HCT116 (cell line): ENCODE measurements at regions not wholly inside any gene's neighbourhood (a gene's known extent, or its start where the extent isn't known, plus 50 kb on each side); places are given as distances from the start of the nearest gene placed in this dataset.
"Not testable (repeated sequence)": the region's sequence is repeated elsewhere in the genome, so short reads cannot be mapped to it uniquely, and the experiment has no call there.

ENCODE experiments used
- TF ChIP-seq, protein P1 (sequence below): IDR thresholded peaks from 2 replicates; pipeline ENCODE4 v1.6.1; 2012
- TF ChIP-seq, protein P2 (sequence below), 3 experiments: fragments of 200-600 bp in 1 of 3; sonication (generic) in 1 of 3; IDR thresholded peaks in 2 of 3; conservative IDR thresholded peaks in 1 of 3; 2 replicates each; pipeline ENCODE4 v1.5.1; 2012 to 2017; ENCODE audit warnings: low read depth in 2 of 3, low read length in 2 of 3, antibody characterized with exemption in 1 of 3, borderline replicate concordance in 1 of 3, control low read depth in 1 of 3, mild to moderate bottlenecking in 1 of 3, mixed read lengths in 1 of 3, mixed run types in 1 of 3, moderate library complexity in 1 of 3; ENCODE audit not compliant: insufficient read depth in 1 of 3

DNA sequence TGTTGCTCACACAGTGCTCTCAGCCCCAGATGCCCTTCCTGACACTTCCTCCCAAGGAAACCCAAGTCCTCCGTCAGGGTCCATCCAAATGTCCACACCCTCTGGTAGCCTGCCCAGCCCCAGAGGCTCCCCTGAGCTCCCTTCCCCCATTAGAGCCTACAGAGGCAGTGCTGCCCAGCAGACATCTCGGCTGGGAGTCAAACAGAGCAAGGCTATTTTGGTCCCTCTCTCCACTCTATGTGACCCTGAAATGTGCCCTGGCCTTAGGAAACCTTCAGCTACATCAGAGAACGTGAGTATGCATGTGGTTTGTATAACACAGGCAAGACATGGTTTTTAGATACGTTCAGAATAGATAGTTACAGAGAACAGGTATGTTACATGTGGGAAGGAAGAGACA is 191.8 kb downstream of the LMLN start:
- TF ChIP-seq, protein P1, sequence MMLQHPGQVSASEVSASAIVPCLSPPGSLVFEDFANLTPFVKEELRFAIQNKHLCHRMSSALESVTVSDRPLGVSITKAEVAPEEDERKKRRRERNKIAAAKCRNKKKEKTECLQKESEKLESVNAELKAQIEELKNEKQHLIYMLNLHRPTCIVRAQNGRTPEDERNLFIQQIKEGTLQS, result not testable (repeated sequence)
- TF ChIP-seq, protein P2, sequence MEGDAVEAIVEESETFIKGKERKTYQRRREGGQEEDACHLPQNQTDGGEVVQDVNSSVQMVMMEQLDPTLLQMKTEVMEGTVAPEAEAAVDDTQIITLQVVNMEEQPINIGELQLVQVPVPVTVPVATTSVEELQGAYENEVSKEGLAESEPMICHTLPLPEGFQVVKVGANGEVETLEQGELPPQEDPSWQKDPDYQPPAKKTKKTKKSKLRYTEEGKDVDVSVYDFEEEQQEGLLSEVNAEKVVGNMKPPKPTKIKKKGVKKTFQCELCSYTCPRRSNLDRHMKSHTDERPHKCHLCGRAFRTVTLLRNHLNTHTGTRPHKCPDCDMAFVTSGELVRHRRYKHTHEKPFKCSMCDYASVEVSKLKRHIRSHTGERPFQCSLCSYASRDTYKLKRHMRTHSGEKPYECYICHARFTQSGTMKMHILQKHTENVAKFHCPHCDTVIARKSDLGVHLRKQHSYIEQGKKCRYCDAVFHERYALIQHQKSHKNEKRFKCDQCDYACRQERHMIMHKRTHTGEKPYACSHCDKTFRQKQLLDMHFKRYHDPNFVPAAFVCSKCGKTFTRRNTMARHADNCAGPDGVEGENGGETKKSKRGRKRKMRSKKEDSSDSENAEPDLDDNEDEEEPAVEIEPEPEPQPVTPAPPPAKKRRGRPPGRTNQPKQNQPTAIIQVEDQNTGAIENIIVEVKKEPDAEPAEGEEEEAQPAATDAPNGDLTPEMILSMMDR (IDR thresholded peaks at IDR 0.05 in 2 of 3, conservative IDR thresholded peaks at IDR 0.05 in 1 of 3; ENCODE audit: borderline replicate concordance in 1 of 3, insufficient read depth in 1 of 3, low read depth in 2 of 3, low read length in 2 of 3), result not testable (repeated sequence)
